ENCODE measurements at regions not wholly inside any gene's neighbourhood (a gene's known extent, or its start where the extent isn't known, plus 50 kb on each side); places are given as distances from the start of the nearest gene placed in this dataset.
"Not testable (repeated sequence)": the region's sequence is repeated elsewhere in the genome, so short reads cannot be mapped to it uniquely, and the experiment has no call there.

GRCh38 chr5:106986006-106986405, 684.7 kb downstream of the EFNA5 start:
- DNase-seq (ENCODE audit: low spot score) = no peak
- TF ChIP-seq CTCF (IDR thresholded peaks at IDR 0.05) = no peak
- H3K4me3 ChIP-seq = no peak overlapping the region
- H3K27ac ChIP-seq = no peak overlapping the region

GRCh38 chr5:106985174-106985573, 685.6 kb downstream of the EFNA5 start:
- H3K27ac ChIP-seq = no peak overlapping the region
- no peak for DNase-seq (ENCODE audit: low spot score)
- TF ChIP-seq CTCF (IDR thresholded peaks at IDR 0.05) = no peak
- no peak overlapping the region for H3K4me3 ChIP-seq

GRCh38 chr5:106979178-106979577, 691.6 kb downstream of the EFNA5 start:
- H3K4me3 ChIP-seq, H3K27ac ChIP-seq: not testable (repeated sequence)

GRCh38 chr5:106978582-106979165, 692.1 kb downstream of the EFNA5 start:
- not testable (repeated sequence) for H3K27ac ChIP-seq; H3K4me3 ChIP-seq; DNase-seq (ENCODE audit: low spot score)

More at GRCh38 chr5:106979178-106979577, 691.6 kb downstream of the EFNA5 start:
- DNase-seq (ENCODE audit: low spot score) = not testable (repeated sequence)

GRCh38 chr5:106976363-106976762, 694.4 kb downstream of the EFNA5 start:
- no peak for TF ChIP-seq CTCF (IDR thresholded peaks at IDR 0.05)

GRCh38 chr5:106974272-106974671, 696.5 kb downstream of the EFNA5 start:
- DNase-seq (ENCODE audit: low spot score) = no peak
- TF ChIP-seq CTCF (IDR thresholded peaks at IDR 0.05) = no peak
- Histone ChIP-seq H3K4me3 (no peak overlapping the region), H3K27ac (no peak overlapping the region)

More at GRCh38 chr5:106976363-106976762, 694.4 kb downstream of the EFNA5 start:
- no peak overlapping the region for H3K27ac ChIP-seq
- no peak for DNase-seq (ENCODE audit: low spot score)
- no peak overlapping the region for H3K4me3 ChIP-seq

GRCh38 chr5:106966686-106967315, 703.9 kb downstream of the EFNA5 start:
- no peak overlapping the region for H3K27ac ChIP-seq
- no peak for TF ChIP-seq CTCF (IDR thresholded peaks at IDR 0.05)
- DNase-seq (ENCODE audit: low spot score) = no peak
- H3K4me3 ChIP-seq = no peak overlapping the region

GRCh38 chr5:106964132-106964531, 706.6 kb downstream of the EFNA5 start:
- DNase-seq (ENCODE audit: low spot score) = no peak
- TF ChIP-seq CTCF (IDR thresholded peaks at IDR 0.05) = no peak
- Histone ChIP-seq H3K27ac (no peak overlapping the region), H3K4me3 (no peak overlapping the region)
